ENCODE measurements at regions not wholly inside any gene's neighbourhood (a gene's known extent, or its start where the extent isn't known, plus 50 kb on each side); places are given as distances from the start of the nearest gene placed in this dataset.

GRCh38 chr2:17184512-17184911, 333.7 kb downstream of the RAD51AP2 start:
- no peak for TF ChIP-seq CTCF (IDR thresholded peaks at IDR 0.05; ENCODE audit: low read depth, low read length)
- no peak for TF ChIP-seq POLR2A (IDR thresholded peaks at IDR 0.05; ENCODE audit: extremely low read depth, insufficient read length)
